A549 (cell line): ENCODE measurements at regions not wholly inside any gene's neighbourhood (a gene's known extent, or its start where the extent isn't known, plus 50 kb on each side); places are given as distances from the start of the nearest gene placed in this dataset.

Source experiments
- CBX8 ChIP-seq: fragments of 200-600 bp; sonication (generic); IDR thresholded peaks from 2 replicates; pipeline ENCODE4 v1.6.1; 2016
- EP300 ChIP-seq, 2 experiments: fragments of >200 bp; sonication (Bioruptor Twin); formaldehyde crosslinking; IDR thresholded peaks; 2 replicates in 1 of 2; 3 replicates in 1 of 2; pipeline ENCODE4 v1.6.1; 2016 to 2017

DNA sequence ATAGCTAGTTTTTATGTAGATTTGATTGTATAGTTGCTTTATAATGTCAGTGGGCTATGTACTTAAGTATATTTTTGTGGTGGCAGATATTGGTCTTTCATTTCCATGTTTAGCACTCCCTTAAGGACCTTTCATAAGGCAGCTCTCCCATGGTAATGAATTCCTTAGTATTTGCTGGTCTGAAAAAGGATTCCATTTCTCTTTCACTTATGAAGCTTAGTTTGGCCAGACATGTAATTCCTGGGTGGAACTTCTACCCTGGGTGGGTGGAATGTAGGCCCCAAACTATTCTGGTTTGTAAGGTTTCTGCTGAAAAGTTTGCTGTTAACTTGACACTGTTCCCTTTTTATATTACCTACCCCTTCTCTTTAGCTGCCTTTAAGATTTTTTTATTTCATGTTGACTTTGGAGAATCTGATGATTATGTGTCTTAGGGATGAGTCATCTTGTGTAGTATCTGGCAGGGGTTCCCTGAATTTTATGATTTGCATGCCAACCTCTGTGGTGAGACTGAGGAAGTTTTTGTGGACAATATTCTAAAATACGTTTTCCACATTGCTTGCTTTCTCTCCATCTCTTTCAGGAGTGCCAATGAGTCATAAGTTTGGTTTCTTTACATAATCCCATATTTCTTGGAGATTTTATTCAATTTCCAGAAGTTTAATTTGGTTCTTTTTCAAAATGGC lies 65.4 kb upstream of the VRK2 start:
- TF ChIP-seq EP300 (IDR thresholded peaks at IDR 0.05), result no peak
- TF ChIP-seq CBX8, result no peak
